GM20431 (cell line): ENCODE measurements at regions not wholly inside any gene's neighbourhood (a gene's known extent, or its start where the extent isn't known, plus 50 kb on each side); places are given as distances from the start of the nearest gene placed in this dataset.

ENCODE experiments used
- in situ Hi-C: fragments of 300-500 bp; cut with MseI, MboI; formaldehyde crosslinking; loops from one replicate; pipeline ENCODE4 v1.15.0; 2020; ENCODE audit warnings: low sequenced_read_pairs; ENCODE audit not compliant: unreplicated experiment

- in situ Hi-C loops, result no loop called here
Measured at GRCh38 chr7:25314094-25314730, 85.9 kb upstream of the NPVF start.

DNA sequence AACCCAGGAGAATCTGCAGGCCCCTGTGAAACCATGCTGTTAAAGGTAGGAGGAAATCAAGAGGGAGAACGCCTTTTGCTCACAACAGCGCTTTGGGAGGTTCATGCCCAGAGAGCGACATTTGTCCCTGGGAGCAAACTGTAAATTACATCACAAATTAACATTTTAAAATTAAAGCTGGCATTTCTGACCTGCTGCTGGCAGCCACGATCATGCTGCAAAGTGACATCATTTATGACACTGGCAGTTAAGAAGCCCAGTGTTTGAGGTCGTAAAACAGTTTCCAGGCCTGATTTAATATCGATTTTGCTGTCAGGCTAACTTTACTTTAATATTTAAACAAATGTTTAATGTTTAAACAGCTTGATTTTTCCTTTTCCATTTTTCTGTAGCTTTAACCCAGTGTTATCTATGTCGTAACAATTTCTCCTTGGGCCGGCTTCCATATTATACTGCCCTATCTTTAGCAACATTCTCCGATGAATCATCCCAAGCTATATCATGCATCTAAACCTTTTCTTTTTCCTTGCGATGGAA, 86.5 kb upstream of the NPVF start:
- in situ Hi-C loops, result no loop called here

DNA sequence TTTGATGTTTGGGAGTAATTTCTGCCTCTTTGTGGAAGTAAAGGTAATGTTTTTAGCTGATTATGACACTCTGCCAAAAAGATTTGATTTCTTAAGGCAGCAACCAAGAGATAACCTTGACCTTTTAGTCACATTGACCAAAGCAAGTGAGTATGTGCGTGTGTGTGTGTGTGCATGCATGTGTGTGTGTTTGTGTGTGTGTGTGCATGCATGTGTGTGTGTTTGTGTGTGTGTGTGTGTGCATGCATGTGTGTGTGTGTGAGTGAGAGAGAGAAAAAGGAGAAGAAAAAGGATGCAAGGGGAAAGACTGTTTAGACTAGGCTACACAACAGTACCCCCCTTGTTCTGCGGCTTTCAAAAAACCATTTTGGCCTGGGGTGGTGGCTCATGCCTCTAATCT, 88.1 kb upstream of the NPVF start:
- in situ Hi-C loops, result no loop called here

DNA sequence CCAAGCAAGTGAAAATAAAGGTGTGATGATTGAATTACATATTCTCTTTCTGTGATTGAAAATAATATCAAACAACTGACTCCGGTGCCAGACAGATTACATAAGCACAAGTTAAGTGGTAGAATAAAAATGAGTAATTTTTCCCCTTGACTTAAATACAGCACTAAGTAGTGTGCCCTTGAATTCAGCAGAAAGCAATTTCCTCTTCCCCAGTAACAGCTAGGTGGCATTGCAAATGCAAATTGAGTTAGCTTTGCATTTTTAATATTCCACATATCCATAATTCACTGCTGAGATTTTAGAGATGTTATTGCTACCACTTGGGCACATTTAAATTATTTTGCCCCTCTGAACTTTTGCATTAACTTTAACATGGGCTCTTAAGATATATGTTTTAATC, 89.8 kb upstream of the NPVF start:
- in situ Hi-C loops, result no loop called here

- in situ Hi-C loops, result no loop called here
Measured at GRCh38 chr7:25319707-25320106, 91.4 kb upstream of the NPVF start.

DNA sequence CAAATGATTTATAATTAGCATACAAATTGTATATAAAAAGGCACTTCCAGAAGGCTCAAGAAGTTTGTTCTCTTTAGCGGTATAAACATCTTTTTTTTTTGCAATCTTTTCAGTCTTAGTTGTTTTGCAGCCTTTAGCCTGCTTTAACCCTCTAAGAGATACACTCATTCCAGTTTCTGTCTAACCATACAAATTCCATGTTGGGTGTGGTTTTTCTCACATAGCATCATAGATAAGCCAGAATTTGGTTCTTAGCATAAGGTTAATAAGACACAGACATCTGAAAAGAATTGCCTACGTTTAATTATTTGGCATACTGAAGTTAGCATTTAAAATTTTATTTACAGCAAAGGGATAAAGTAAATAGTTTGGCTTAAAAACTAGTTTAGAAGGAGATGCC, 92.5 kb upstream of the NPVF start:
- in situ Hi-C loops, result no loop called here

- in situ Hi-C loops, result no loop called here
Measured at GRCh38 chr7:25321424-25321823, 93.1 kb upstream of the NPVF start.

DNA sequence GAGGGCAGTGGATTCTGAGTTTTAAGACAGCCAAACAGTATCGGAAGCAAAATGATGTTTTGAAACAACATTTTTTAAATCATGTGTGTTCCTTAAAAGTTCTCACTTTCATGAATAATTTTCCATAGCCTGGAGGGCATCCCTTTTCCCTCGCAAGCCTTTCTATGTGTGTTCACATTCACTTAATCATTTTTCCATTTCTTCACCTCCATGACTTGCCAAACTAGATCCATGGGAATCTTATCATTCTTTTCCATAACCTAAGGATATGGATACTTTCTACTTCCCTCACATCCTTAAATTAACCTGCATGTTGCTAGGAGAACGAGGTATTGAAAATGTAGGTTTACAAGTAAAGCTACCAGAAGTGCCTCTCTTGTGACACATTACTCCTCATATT, 94.2 kb upstream of the NPVF start:
- in situ Hi-C loops, result no loop called here

DNA sequence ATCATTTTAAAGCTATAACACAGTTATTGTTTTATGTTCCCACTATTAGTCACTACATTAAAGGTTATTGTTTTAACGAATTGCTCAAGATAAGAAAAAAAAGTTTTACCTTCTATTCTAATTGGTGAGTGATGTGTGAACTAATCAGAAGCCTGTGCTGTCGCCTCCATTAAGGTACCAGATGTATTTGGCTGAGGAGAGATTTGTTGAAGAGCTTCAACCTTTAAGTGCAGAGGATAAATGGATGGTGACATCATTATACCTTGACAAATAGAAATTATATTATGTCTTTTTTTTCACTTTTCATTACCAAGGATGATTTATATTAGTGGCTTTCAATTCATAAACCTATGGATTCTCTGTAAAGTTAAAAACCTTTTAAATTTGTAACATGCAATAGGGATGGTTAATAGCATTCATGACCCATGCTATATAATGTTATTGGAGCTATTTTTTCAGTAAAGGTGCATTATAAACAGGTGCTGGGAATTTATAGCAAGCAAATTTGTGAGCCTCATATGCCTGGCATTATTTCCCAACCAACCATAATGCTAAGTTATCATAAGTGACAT, 97.0 kb upstream of the NPVF start:
- in situ Hi-C loops, result no loop called here

- in situ Hi-C loops, result no loop called here
Measured at GRCh38 chr7:25326501-25327156, 98.3 kb upstream of the NPVF start.

DNA sequence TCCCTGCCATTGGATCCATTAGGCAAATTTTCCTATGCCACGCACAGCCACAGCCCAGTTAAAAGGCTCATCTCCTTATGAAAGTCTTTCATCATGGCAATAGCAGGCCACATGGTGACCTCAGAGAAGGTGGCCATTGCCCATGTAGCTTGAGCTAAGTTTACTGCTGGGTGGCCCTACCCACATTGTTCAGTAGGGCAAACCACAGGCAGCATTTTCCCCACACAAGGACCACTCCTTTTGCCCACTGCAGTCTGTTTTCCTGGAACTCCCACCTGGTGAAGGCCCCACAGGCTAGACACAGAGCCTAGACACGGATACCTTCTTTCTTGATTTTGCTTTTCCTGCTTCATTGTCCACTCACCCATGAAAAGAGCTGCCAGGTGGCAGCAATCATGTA, 101.5 kb upstream of the NPVF start:
- in situ Hi-C loops, result no loop called here

DNA sequence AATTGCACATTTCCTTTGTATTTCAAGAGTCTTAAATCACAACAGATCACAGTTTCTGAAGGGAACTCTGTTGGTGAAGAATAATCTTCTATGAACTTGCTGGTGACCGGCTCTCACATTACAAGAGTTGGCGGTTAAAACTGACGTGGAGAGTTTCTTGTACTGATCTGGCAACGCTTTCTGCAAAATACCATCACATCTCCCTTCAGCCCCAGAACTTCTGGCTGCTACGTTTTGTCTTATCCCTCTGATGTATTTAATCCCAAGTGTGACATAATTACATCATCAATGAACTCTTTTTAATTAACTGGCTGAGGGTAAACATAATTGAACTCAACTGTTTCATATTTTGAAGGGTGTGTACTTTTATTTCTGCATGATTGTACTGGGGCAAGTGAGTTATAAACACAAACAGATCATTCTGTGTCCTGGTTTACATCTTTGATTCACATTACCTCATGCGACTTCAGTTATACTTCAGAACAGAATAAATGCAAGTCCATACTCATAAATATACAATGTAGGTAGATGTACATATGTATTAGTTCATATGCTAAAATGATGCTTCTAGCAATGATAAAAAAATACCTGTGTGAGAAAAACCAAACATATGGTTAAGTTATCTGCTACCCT, 105.1 kb upstream of the NPVF start:
- in situ Hi-C loops, result no loop called here

- in situ Hi-C loops, result no loop called here
Measured at GRCh38 chr7:25347360-25348066, 119.2 kb upstream of the NPVF start.

DNA sequence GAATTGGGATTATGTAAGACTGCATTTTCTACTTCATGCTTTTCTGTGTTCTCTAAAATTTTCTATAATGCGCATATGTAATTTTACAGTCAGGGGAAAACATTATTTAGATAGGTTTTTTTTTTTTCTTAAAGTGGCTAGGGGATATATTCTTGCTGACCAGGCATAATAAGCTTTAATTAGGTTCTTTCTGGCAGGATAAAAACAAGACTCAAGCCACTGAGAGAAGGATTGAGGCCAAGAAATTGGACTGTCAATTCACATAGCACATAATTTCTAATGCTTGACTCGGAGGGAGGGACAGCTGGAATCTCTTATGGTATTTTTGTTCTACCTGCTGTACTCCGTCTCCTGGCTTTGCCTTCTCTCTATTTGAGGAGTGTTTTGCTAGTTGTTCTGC, 119.8 kb upstream of the NPVF start:
- in situ Hi-C loops, result no loop called here

GRCh38 chr7:25349283-25350017, 121.2 kb upstream of the NPVF start:
- in situ Hi-C loops, result no loop called here

GRCh38 chr7:25350041-25350440, 121.8 kb upstream of the NPVF start:
- in situ Hi-C loops, result no loop called here

GRCh38 chr7:25351761-25352160, 123.5 kb upstream of the NPVF start:
- in situ Hi-C loops, result no loop called here

GRCh38 chr7:25353196-25353595, 124.9 kb upstream of the NPVF start:
- in situ Hi-C loops, result no loop called here

DNA sequence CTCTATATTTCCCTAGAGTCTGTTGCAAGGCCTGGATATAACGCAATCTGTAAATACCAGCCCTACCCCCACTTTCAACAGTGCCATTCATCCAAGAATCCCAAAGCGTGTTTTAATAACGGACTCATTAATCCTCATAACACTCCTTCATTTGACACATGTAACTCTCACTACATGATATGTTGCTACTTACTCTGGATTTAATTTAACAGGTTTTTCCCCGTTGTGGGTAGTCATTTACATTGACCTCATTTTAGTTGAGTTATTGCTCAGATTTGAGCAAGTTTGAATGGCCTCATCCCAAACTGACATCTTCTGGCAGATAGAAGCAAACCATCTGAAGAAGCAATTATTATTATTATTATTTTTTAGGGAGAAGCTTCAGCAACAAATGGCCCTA, 125.4 kb upstream of the NPVF start:
- in situ Hi-C loops, result no loop called here
